Large intestine (tissue), 3 donors: ENCODE measurements at regions not wholly inside any gene's neighbourhood (a gene's known extent, or its start where the extent isn't known, plus 50 kb on each side); places are given as distances from the start of the nearest gene placed in this dataset.

Source experiments
- DNase-seq, 2 donors: peaks; one replicate each; pipeline versions ENCODE4 v3.0.0 to v3.0.0-alpha.2; 2013
- H3K27ac ChIP-seq: one replicate; pipeline ENCODE4 v1.5.1; 2013; ENCODE audit warnings: low read length
- H3K27me3 ChIP-seq: 2 replicates; pipeline ENCODE4 v1.6.1; 2013; ENCODE audit warnings: low read length; ENCODE audit not compliant: control insufficient read depth, insufficient read depth
- H3K36me3 ChIP-seq: 2 replicates; pipeline ENCODE4 v1.6.1; 2013; ENCODE audit warnings: low read length; ENCODE audit not compliant: control insufficient read depth, insufficient read depth
- H3K4me1 ChIP-seq: one replicate; pipeline ENCODE4 v1.6.1; 2013; ENCODE audit warnings: low read length; ENCODE audit not compliant: control insufficient read depth, insufficient read depth
- H3K4me3 ChIP-seq: one replicate; pipeline ENCODE4 v1.5.1; 2013; ENCODE audit warnings: low read length
- H3K9me3 ChIP-seq: one replicate; pipeline ENCODE4 v1.6.1; 2013; ENCODE audit warnings: mild to moderate bottlenecking, low read depth, low read length, moderate library complexity; ENCODE audit not compliant: control insufficient read depth
- WGBS: methylation state at CpG from one replicate; pipeline ENCODE4 v1.1.5; 2013; ENCODE audit warnings: low lambda C conversion rate; ENCODE audit not compliant: insufficient coverage; 5-methylcytosine and 5-hydroxymethylcytosine counted together

GRCh38 chr10:121189066-121189465, 337.9 kb downstream of the WDR11 start:
- Histone ChIP-seq H3K36me3 (no peaks in the 10 kb centered on the region), H3K4me1 (peaks cover 18% of the 10 kb centered on the region), H3K4me3 (no peak overlapping the region), H3K27ac (peak overlapping the region; percentile 84), H3K27me3 (no peaks in the 10 kb centered on the region), H3K9me3 (no peaks in the 10 kb centered on the region)
- DNase-seq = peak; percentile 69 to 81
- 76% methylated on average over 2 of the region's 7 CpGs for WGBS

DNA sequence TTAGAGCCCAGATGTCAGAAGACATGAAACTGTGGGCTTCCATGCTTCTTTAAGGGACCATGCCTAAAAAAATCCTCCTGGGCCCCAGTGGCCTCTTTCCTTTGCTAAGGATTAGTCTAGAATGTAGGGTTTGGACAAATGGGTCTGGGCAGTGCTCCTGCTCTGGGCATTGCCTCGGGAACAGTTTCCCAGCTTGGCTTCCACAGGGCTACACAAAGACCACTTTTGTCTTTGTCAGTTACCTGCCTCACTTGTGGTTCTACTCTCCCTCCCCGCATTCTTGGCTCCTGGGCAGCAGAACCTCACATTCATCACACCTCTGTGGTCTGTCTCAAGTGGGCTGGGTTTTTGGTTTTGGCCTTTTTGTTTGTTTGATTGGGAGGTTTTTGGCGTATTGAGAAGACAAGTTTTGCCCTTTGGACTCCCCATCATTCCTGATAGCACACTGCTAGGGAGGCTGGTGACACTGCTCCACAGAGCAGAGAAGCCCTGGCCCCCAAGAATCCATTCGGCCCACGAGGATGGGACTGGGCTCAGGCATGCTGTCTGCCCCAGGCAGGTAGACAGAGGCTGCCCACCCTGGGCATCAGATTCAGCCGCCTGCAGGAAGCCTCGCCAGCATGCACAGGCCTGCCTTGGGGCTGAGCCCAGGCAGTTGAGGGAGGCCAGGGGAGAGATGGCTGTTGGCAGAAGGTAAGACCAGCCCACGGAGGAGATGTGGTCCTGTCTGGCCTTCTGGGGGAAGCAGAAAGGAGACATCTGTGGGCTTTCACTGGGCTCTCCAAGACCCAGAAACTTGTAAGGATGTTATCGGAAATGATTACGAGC, 343.7 kb downstream of the WDR11 start:
- no peak for DNase-seq
- no peaks in the 10 kb centered on the region for H3K9me3 ChIP-seq
- no peak overlapping the region for H3K27ac ChIP-seq
- 100% methylated on average over 1 of the region's 10 CpGs for WGBS
- H3K4me1 ChIP-seq = no peaks in the 10 kb centered on the region
- H3K27me3 ChIP-seq = no peaks in the 10 kb centered on the region
- H3K36me3 ChIP-seq = no peaks in the 10 kb centered on the region
- no peak overlapping the region for H3K4me3 ChIP-seq

GRCh38 chr10:121195524-121195910, 344.4 kb downstream of the WDR11 start:
- no peaks in the 10 kb centered on the region for H3K9me3 ChIP-seq
- no peaks in the 10 kb centered on the region for H3K4me1 ChIP-seq
- no peaks in the 10 kb centered on the region for H3K36me3 ChIP-seq
- no peak for DNase-seq
- H3K27me3 ChIP-seq = no peaks in the 10 kb centered on the region
- no peak overlapping the region for H3K27ac ChIP-seq
- H3K4me3 ChIP-seq = no peak overlapping the region
- WGBS = 100% methylated on average over 1 of the region's 8 CpGs

DNA sequence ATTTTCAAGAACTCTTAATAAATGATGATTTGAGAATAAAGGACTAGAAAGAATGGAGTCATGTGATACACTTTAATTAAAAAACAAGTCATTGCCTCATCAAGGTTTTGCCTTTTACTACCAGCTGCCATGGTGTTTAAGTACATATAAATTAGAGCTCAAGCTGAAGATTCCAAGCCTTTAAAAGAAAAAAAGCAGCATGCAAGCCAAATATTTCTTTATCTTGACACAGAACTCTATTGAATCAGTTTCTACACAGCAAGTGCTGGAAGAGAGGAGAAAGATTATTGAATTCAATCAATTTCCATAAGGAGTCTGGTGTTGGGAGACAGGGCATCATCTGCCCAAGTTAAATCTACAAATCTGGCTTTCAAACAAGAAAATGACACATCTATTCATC, 347.9 kb downstream of the WDR11 start:
- H3K9me3 ChIP-seq = no peaks in the 10 kb centered on the region
- H3K4me3 ChIP-seq = no peak overlapping the region
- no peaks in the 10 kb centered on the region for H3K4me1 ChIP-seq
- no peaks in the 10 kb centered on the region for H3K36me3 ChIP-seq
- no peak for DNase-seq
- H3K27me3 ChIP-seq = no peaks in the 10 kb centered on the region
- H3K27ac ChIP-seq = no peak overlapping the region

DNA sequence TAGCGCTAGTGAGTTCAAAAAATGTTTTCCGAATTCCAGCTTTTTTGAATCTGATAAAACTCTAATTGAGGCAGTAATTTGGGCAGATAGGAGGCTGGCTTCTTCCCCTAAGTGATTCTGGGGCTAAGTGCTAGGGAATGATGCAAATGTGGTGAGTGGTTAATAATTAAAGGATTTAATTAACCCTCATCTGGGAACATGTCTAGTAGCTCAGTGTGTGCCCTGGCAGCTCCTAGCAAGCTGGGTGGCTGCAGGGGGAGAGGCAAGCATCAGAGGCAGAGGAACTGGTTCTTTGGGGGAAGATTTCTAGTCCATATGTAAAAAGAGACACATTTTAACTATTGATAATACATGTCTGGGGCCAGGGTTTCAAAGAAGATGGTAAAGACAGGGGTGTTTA, 354.5 kb downstream of the WDR11 start:
- DNase-seq = peak in 1 of 2 donors; percentile 18
- no peak overlapping the region for H3K27ac ChIP-seq
- no peaks in the 10 kb centered on the region for H3K36me3 ChIP-seq
- no peak overlapping the region for H3K4me3 ChIP-seq
- WGBS = no CpG with 5 or more reads among the region's 2 CpGs
- no peaks in the 10 kb centered on the region for H3K27me3 ChIP-seq
- no peaks in the 10 kb centered on the region for H3K9me3 ChIP-seq
- no peaks in the 10 kb centered on the region for H3K4me1 ChIP-seq

- no CpG with 5 or more reads among the region's 2 CpGs for WGBS
- Histone ChIP-seq H3K9me3 (no peaks in the 10 kb centered on the region), H3K4me1 (no peaks in the 10 kb centered on the region), H3K4me3 (no peak overlapping the region), H3K36me3 (no peaks in the 10 kb centered on the region), H3K27ac (no peak overlapping the region), H3K27me3 (no peaks in the 10 kb centered on the region)
- no peak for DNase-seq
Observed at GRCh38 chr10:121211446-121211845, 360.3 kb downstream of the WDR11 start.

GRCh38 chr10:121213437-121213836, 362.3 kb downstream of the WDR11 start:
- no peak overlapping the region for H3K27ac ChIP-seq
- no peak overlapping the region for H3K4me3 ChIP-seq
- no peaks in the 10 kb centered on the region for H3K4me1 ChIP-seq
- WGBS = no CpG with 5 or more reads among the region's 4 CpGs
- H3K36me3 ChIP-seq = no peaks in the 10 kb centered on the region
- H3K27me3 ChIP-seq = no peaks in the 10 kb centered on the region
- no peaks in the 10 kb centered on the region for H3K9me3 ChIP-seq
- DNase-seq = no peak

- no peaks in the 10 kb centered on the region for H3K36me3 ChIP-seq
- no peaks in the 10 kb centered on the region for H3K27me3 ChIP-seq
- H3K4me3 ChIP-seq = no peak overlapping the region
- H3K9me3 ChIP-seq = no peaks in the 10 kb centered on the region
- no peaks in the 10 kb centered on the region for H3K4me1 ChIP-seq
- DNase-seq = no peak
- no CpG with 5 or more reads among the region's 2 CpGs for WGBS
- no peak overlapping the region for H3K27ac ChIP-seq
Observed at GRCh38 chr10:121216295-121216694, 365.1 kb downstream of the WDR11 start.

DNA sequence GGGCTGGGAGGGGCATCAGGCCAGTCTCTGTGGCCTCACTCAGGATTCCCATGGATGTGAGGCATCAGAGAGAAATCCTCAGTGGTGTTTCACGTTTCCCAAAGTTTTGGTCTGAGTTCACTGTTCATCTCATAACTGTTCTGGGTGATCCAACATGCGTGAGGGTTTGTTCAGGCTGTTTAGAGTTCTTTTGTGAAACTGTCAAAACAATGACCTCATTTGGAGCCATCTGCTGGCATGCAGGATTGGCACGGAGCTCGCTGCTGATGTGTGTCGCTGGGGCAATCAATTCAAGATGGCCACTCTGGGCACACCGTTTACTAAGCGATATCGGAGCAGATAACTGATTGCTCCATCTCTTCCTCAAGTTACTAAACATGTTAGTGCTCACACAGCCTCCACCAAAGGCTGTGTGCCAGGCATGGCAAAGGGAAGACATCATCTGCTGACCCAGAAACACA, 365.6 kb downstream of the WDR11 start:
- Histone ChIP-seq H3K27ac (no peak overlapping the region), H3K36me3 (no peaks in the 10 kb centered on the region), H3K27me3 (no peaks in the 10 kb centered on the region), H3K4me1 (no peaks in the 10 kb centered on the region), H3K9me3 (no peaks in the 10 kb centered on the region), H3K4me3 (no peak overlapping the region)
- no CpG with 5 or more reads among the region's 8 CpGs for WGBS
- no peak for DNase-seq

GRCh38 chr10:121217331-121217730, 366.2 kb downstream of the WDR11 start:
- no peak for DNase-seq
- H3K4me3 ChIP-seq = no peak overlapping the region
- H3K27ac ChIP-seq = no peak overlapping the region
- H3K9me3 ChIP-seq = no peaks in the 10 kb centered on the region
- H3K36me3 ChIP-seq = no peaks in the 10 kb centered on the region
- H3K27me3 ChIP-seq = no peaks in the 10 kb centered on the region
- H3K4me1 ChIP-seq = no peaks in the 10 kb centered on the region
- 100% methylated on average over 1 of the region's 7 CpGs for WGBS

DNA sequence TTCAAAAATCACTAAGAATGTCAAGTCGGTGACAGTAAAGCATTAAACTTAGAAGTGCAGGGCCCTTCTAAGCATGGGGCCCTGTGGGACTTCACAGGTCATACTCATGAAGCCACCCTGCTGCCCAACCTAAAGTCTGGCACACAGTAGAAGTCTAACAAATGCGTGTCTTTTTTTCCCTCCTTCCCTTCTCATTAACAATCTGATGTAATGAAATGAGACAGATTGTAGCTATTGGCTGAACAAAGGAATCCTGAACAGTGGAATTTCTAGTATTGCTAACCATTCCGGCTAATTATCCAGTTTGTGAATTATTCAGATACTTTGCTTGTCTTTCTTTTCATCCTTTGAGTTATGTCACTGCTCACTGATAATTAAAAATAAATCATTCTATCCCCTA, 369.9 kb downstream of the WDR11 start:
- Histone ChIP-seq H3K4me1 (no peaks in the 10 kb centered on the region), H3K27ac (no peak overlapping the region), H3K27me3 (no peaks in the 10 kb centered on the region), H3K36me3 (no peaks in the 10 kb centered on the region), H3K9me3 (no peaks in the 10 kb centered on the region), H3K4me3 (no peak overlapping the region)
- no peak for DNase-seq
- 100% methylated on average over 1 of the region's 3 CpGs for WGBS
